IMR-90 (cell line): ENCODE measurements at regions not wholly inside any gene's neighbourhood (a gene's known extent, or its start where the extent isn't known, plus 50 kb on each side); places are given as distances from the start of the nearest gene placed in this dataset.

Source experiments
- BHLHE40 ChIP-seq: fragments of 150-350 bp; IDR thresholded peaks from 2 replicates; pipeline ENCODE4 v1.6.1; 2016; ENCODE audit warnings: mild to moderate bottlenecking, low read depth, low read length
- CTCF ChIP-seq: conservative IDR thresholded peaks from 2 replicates; pipeline ENCODE4 v1.5.1; 2012; ENCODE audit warnings: mild to moderate bottlenecking, low read depth, low read length, improper control_type of control experiment
- MXI1 ChIP-seq: IDR thresholded peaks from 2 replicates; pipeline ENCODE4 v1.6.1; 2012; ENCODE audit warnings: low read depth, mild to moderate bottlenecking, low read length, moderate library complexity, borderline replicate concordance
- POLR2A ChIP-seq: IDR thresholded peaks from 2 replicates; pipeline ENCODE4 v1.6.1; 2012; ENCODE audit warnings: mild to moderate bottlenecking, low read depth, low read length
- RAD21 ChIP-seq: IDR thresholded peaks from 2 replicates; pipeline ENCODE4 v1.6.1; 2012; ENCODE audit warnings: low read length, improper control_type of control experiment
- RFX5 ChIP-seq: IDR thresholded peaks from 2 replicates; pipeline ENCODE4 v1.8.0; 2012; ENCODE audit warnings: low read depth, mild to moderate bottlenecking, low read length, moderate library complexity
- SMC3 ChIP-seq: fragments of 150-350 bp; IDR thresholded peaks from 2 replicates; pipeline ENCODE4 v1.6.1; 2016; ENCODE audit warnings: low read depth, mild to moderate bottlenecking, antibody characterized with exemption, low read length, moderate library complexity
- USF2 ChIP-seq: fragments of 150-350 bp; IDR thresholded peaks from 2 replicates; pipeline ENCODE4 v1.6.1; 2017; ENCODE audit warnings: mild to moderate bottlenecking, antibody characterized with exemption, low read length, low read depth

- TF ChIP-seq POLR2A (no peak), RFX5 (no peak), USF2 (no peak), SMC3 (no peak), MXI1 (no peak), CTCF (no peak), BHLHE40 (no peak), RAD21 (no peak)
Observed at GRCh38 chr18:68017385-68017784, 500.9 kb upstream of the DSEL start.
